ENCODE measurements at regions not wholly inside any gene's neighbourhood (a gene's known extent, or its start where the extent isn't known, plus 50 kb on each side); places are given as distances from the start of the nearest gene placed in this dataset.
"Not testable (repeated sequence)": the region's sequence is repeated elsewhere in the genome, so short reads cannot be mapped to it uniquely, and the experiment has no call there.

DNA sequence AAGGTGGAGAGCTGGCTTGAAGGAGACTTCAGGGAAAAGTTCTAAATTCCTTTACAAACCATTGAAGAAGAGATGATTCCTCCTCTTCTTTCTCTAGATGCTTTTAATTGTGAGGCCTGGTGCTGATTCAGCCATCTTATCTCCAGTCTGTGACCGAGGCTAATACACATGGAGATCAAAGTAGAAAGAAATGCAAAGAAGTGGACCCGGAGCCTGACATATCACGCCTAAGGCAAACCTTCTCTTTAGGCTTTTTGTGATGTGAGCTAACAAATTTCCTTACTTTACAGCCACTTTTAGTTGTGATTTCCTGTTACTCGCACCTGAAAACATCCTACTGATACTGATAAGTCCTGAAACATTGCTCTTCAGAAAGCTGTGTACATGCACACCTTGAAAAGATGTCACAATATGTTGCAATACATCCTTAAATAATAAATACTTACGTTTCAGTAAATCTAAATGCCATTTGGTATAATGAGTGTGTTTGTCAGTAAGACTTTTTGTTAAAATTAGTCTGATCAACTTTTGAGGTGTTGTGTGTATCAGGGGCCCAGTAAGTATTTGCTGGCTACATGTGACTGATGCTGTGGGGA lies 192.4 kb downstream of the BAMBI start:
- DNase-seq = no peak

DNA sequence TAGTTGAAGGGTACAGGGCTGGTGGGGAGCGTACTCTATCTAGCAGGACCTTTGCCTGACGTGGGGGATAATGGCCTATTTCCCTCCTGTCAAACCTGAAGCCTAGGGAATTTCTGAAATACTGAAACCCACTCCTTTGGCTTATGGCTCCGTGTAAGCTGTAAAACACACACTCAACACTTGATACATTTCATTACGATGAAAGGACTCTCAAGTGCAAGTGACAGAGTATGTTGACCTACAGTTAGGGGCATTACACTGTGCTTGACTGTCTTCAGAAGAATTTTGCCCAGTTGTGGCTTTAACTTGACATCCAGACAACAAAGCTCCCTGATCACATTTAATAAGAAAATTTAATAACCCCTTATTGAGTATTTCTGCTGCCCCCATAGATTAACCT lies 194.3 kb downstream of the BAMBI start:
- no peak for DNase-seq

DNA sequence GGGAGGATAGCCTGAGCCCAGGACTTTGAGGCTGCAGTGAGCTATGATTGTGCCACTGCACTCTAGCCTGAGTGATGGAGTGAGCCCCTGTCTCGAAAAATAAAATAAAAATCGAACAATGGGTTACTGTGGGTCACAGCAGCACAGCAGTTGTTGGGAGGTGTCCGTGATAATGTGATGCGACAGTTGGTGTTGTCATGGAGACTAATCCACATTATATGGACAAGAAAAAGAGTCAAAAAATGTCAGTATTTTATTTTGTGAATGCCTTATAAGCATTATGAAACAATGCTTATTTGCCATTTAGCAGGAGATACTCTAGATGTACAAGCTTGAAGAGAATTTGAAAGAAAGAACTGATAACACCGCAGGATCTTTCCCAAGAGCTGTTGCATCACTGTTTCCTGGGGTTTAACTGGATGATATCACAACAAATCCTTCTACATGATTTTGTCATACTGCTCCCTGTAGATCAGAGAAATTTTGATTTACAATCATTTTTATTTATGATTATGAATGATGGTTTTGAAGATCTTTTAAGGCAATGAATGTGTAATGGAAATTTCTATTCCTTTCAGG lies 195.4 kb downstream of the BAMBI start:
- no peak for DNase-seq

DNA sequence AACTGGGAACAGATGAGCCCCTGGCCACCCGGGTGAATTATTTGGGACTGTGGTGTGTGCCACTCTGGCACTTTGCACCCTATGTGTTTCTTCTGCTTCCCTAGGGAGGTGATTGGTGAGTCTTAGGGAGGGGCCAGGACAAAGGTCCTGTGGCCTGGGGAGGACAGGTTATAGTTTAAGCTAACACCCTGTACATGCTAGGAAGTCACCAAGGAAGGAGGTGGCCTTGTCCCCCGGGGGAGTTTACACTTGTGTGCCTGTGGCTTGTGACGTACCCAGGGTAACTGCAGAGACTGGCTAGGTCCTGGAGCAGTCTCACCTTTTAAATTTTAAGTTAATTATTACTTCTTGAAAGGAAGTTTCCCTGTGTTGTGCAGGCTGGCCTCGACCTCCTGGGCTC lies 196.2 kb downstream of the BAMBI start:
- no peak for DNase-seq

DNA sequence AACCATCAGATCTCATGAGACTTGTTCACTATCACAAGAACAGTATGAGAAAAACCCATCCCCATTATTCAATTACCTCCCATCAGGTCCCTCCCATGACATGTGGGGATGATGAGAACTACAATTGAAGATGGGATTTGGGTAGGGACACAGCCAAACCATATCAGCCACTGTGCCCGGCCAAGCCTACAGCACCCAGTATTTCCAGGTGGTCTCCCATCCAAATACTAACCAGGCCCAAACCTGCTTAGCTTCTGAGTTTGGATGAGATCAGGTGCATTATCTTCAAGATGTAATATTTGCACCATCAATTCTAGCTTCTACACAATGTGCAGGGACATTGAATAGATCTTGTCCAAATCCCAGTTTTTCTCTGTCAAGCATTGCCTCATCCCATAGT lies 196.9 kb downstream of the BAMBI start:
- no peak for DNase-seq

DNA sequence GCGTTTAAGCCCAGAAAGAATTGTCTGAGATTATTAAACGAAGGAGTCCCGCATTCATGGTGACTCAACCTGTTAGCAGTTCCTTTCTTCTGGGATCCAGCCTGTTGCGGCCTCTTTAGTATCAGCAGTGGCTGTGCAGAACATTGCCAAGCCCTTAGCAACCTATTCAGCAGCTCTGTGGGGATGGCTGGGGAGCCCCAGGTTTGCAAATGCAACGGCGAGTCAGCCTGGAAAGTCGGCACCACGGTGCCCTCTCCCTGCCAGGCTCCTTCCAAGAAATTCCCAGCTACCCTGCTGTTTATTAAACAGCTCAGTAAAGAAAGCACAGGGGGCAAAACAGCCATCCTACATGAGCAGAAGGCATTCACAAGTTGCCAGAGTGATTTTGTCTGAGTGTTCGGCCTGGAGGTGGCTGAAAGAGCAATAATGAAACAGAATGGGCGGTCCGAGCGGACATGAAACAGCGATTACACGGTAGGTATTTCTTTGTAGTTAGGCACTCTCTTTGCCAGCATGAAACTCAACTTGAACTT lies 198.3 kb downstream of the BAMBI start:
- no peak for DNase-seq

DNA sequence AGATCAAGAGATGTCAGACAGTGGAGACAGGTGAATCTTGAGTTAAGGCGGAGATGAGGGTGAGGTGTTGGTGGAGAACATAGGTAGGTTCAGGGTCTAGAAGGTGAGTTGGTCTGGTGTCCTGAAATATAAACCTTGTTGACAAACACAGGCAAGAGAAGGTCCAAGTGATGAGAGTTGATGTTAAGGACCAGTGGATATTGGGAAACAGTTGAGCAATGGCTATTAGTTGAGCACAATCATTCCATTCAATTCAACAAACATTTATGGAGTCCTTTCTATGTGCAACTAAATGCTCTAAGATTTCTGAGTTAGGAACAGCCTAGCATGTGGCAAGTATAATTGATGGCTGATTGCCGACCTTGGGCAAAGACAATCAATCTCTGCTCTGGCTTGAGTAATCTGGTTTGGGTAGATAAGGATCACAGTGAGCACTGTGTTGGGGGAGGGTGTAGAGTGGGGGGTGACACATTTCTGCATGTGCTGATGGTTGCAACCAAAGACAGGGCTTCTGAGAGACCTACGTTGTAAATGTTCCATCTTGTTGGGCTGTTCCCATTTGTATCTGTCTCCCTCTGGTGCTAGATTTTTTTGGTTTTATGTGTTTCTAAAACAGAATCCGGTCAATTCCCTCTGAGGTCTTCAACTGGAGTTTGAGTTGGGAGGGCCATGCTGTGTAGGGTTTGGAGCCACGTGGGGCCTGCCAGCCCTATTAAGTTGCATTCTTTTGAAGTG lies 201.1 kb downstream of the BAMBI start:
- DNase-seq = no peak

DNA sequence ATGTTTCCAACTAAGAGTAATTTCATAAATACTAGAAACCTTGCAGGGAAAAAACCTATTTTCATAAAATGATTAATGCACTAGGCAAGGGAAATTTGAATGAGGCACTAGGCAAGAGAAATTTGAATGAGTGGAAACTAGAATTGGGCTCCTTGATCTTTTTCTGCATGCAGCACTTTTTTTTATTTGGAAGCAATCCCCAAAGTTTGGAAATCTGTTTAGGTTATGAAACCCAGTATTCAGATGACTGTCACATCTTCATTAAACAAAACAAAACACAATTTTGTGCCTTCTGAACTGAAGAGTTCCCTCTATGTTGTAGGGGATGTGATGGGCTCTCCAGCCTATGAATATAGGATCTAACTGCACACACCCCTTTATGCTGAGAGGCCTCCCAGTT lies 201.9 kb downstream of the BAMBI start:
- DNase-seq = no peak

DNA sequence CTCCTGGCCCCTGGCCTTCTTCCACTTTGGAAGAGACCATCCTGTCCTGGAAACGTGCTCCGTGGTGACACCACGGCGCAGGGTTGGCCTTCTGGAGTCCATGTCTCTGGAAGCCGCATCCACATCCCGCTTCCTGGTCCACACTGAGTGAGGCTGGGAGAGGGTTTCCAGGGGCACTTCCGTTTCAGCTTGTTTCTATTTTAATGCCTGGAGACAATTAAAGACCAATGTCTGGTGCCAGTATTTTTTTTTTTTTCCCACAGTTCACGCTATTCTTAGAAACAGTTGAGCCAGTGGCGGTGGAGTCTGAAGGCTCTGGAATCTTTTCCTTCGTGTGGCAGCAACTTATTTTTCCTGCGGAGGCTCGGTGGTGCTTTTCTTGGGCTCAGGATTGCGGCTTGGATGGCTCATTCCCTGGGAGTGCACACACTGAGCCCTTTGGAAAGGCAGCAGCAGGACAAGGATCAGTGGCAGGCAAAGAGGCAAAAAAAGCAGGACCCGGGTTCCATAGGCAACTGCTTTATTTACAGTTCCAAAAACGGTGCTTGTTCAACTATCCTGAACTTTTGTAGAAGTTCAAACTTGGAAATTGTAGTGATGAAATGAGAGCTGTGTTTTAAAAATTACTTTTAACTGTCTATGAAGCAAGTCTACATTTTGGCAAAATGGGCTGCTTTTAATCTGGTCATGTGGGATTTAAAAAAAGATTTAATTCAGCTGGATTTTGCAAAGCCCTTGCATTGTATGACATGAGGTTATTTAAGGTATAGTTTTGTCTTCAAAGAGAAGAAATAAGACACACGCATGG lies 202.8 kb downstream of the BAMBI start:
- no peak for DNase-seq

DNA sequence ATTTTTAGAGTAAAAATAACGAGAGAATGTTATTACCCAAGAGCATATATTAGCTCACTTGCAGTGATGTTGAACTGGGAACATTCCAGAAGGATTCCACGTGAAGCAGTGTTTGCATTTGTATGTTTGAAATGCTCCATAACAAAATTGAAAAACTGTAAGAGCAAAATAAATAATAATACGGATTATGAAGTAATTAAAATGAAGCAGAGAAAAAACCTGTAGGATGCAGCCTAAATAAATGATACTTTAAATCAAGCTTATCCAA lies 203.3 kb downstream of the BAMBI start:
- no peak for DNase-seq

DNA sequence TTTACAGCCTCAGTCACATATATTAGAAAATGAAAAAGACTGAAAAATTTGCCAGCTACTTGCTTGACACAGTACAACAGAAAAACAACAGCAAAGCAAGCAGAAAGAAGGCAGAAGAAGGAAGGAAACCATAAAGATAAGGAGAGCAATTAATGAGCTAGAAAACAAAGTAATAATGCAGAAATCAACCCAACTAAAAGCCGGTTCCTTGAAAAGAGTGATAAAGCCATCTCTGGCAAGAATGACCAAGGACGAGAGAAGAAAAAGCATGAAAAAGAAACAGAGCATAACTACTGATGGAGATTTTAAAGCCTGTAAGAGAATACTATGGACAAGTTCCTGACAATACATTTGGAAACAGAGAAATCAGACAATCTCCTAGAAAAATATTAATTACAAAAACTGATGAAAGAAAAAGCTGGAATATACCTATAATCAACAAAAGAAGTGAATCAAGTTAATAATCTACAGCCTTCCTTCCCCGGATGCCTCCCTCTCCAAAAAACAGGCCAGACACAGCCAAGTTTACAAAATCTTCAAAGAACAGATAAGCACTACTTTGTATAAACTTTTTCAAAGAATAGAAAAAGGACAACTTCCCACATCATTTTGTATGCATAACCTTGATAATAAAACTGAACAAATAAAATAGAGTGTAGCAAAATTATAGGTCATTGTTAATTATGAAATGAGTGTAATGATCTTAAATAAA lies 204.0 kb downstream of the BAMBI start:
- no peak for DNase-seq

DNA sequence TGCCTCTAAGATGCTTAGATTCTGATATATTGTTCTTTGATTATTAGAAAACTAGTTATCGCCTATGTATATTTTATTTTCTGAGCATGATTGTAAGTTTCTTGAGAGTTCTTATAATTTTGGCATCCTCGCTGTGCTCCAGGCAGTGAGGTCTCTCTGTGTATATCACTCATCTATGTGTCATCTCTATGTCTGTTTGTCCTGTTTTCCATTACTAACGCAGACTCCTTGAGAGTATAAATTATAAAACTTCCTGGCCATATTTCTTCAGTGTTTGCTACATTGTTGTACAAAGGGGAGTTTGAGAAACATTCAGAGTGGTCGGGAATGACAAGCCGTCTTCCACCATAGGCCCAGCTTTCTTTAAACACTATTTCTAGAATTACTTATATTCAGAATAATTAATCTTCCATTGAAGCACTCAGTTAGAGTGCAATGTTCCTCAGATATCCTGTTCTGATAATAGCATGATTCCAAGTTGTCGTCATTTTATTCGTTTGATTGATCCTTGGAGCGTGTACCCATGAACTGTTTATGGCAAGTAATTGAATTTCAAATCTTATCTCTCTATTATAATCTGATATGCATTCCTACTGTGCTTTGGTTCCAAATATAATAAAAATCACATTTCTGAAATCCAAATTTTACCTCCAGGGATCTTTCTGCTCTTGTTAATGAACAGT lies 206.6 kb downstream of the BAMBI start:
- no peak for DNase-seq

DNA sequence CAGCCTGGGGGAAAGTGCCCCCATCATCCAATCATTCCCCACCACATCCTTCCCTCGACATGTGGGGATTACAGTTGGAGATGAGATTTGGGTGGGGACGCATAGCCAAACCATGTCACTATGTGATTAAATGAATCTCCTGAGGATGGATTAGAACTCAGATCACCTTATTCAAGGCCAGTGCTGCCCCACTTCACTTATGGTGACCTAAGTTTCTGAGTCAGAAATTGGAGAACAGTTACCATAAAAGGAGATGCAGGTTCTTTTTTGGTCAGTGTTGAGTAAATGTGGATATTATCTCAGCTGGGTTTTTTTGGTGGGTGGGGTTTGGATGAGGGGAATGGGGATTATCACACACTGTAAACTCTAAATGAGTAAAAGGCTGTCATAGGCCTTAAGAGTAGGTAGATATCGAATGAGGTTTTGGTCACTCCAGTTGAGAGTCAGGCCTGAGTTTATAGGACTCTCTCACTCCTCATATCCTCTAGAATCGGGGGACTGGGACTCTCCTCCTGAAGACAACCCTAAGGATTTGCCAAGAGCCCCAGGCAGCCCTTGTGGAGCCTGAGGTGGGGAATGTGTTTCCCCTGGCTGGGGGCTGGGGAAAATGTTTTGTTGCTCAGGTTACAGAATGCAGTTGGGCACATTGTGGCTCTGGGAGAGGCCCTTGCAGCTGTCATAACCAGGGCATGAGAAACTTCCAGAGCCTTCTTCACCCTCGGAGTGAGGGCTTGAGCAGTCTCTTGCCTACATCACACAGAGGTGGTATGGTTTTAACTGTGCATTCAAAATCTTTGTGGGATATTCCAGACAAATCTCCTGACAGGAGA lies 213.0 kb downstream of the BAMBI start:
- DNase-seq = no peak

DNA sequence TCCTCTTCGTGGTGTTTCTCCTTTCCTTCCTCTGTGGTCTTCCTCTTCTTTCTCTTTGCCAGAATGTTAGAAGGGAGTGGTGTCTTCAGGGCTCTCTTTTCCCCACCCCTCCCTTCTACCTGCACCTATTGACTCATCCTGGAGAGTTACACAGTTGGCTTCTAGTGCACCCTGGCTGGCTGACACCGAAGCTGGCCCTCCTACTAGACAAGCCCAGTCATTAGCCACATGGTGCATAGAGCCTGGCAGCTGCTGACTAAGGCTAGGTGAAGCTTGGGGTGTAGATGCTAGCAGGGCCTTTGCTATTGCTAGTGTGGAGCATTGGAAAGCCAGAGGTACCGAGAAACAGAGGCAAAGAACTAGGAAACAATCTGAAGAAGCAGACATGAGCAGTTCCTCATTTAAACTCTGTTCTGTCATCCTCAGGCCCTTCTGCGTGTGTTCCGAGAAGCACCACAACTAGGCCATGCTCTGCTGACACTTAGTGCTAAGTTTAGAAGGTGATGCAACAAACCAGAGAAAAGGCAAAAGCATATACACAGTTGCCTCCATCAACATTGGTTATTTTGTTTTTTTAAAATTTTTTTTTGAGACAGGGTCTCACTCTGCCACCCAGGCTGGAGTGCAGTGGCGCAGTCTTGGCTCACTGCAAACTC lies 213.9 kb downstream of the BAMBI start:
- DNase-seq = no peak

DNA sequence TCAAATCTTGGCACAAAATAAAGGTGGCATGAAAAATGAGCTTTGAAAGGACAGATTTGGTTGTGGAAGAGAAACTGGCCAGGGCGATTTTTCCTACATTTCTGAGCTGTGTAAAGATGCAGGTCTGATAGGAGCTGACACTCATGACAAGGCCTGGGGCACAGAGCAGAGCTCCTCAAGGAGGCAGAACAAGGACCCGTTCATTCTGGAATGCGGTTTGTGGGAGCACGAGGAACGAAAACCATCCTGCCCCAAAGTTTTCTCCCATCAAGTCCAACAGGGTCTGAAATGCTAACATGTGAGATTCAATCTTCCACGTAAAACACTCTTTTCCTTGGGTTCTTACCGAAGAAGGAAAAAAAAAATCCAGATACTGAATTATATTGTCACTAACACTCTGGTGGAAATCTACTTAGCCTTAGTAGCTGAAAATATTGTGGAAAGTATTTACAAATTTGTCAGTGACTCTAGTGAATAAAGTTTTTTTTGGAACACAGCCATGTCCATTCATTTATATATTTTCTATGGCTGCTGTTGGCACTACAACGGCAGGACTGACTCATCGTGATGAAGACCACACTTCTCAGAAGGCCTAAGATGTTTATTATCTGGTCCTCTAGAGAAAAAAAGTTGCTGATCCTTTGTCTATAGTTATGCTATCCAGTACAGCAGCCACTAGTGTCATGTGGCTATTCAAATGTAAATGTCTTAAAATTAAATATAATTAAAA lies 215.7 kb downstream of the BAMBI start:
- DNase-seq = no peak

DNA sequence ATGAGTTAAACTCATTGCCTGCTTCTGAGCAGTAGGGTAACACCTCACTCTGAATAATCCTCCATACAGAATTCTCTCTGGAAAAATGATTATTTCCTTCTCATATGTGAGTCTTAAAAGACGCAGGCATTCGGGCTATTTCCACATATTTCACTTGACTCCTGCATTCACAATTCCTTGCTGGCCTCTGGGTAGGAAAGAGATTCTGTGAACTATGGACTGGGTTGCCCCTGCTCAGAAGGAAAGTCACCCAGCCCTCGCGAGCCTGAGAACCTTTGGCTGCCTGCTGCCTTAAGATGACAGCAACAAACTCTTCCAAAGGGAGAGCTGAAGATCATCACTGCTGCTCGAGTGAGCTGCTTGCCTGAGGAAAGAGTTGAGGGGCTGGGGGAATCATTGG lies 216.8 kb downstream of the BAMBI start:
- DNase-seq = no peak

DNA sequence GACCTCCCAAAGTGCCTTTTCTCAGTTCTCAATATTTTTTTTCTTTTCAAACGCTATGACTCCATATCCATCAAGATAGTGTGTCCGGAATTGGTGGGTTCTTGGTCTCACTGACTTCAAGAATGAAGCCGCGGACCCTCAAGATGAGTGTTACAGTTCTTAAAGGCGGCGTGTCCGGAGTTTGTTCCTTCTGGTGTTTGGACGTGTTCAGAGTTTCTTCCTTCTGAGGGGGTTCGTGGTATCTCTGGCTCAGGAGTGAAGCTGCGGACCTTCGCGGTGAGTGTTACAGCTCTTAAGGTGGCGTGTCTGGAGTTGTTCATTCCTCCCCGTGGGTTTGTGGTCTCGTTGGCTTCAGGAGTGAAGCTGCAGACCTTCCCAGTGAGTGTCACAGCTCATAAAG lies 218.3 kb downstream of the BAMBI start:
- DNase-seq = not testable (repeated sequence)

DNA sequence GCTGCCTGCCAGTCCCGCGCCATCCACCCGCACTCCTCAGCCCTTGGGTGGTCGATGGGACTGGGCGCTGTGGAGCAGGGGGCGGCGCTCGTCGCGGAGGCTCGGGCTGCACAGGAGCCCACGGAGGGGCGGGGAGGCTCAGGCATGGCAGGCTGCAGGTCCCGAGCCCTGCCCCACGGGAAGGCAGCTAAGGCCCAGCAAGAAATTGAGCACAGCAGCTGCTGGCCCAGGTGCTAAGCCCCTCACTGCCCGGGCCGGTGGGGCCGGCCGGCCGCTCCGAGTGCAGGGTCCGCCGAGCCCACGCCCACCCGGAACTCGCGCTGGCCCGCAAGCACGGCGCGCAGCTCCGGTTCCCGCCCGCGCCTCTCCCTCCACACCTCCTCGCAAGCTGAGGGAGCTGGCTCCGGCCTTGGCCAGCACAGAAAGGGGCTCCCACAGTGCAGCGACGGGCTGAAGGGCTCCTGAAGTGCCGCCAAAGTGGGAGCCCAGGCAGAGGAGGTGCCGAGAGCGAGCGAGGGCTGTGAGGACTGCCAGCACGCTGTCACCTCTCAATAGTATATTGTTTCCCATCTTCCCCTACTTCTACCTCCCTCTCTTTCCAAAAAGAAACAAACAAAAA lies 219.6 kb downstream of the BAMBI start:
- DNase-seq = not testable (repeated sequence)

DNA sequence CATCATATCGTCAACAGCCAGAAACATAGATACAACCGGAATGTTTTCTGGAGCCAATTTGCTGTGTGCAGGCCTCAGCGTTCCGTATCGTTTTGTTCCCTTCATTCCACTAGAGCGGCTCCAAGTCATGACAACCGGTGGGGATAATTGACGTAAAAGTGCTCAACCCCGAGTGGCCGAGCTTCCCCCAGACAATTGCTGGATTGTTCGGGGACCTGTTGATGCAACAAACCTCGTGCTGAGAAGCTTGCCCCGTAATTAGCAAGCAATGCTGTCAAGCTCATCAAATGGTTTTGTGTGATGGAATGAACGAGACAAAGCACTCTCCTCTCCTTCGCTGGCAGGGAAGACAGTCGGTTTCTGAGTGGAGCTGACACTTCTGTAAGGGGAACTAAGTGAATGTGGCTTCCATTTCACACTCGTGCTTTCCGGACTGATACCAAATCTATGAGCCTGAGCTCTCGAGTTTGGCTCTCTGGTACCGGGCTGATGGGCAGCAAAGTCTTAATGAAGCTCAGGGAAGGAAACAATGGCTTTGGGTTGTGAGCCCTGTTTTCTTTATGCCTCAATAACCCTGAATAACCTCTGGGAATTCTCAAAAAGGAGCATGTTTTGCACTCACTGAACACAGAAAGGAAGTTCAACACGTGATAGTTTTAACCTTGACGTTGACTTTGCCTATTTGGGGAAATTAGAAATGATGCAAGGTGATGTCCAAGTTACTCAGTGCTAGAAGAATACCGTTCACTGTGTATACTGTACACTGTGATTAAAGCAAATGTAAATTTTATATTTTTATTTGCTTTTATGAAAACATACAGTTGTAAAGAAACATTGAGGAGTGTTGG lies 220.5 kb downstream of the BAMBI start:
- no peak for DNase-seq
